Ishikawa (cell line): ENCODE measurements at regions not wholly inside any gene's neighbourhood (a gene's known extent, or its start where the extent isn't known, plus 50 kb on each side); places are given as distances from the start of the nearest gene placed in this dataset.

Experiments
- CEBPB ChIP-seq: IDR thresholded peaks from 2 replicates; pipeline ENCODE4 v1.6.1; 2012
- CREB1 ChIP-seq: IDR thresholded peaks from 2 replicates; pipeline ENCODE4 v1.6.1; 2012; ENCODE audit warnings: low read depth
- EGR1 ChIP-seq: IDR thresholded peaks from 2 replicates; pipeline ENCODE4 v1.6.1; 2012
- EP300 ChIP-seq: IDR thresholded peaks from 2 replicates; pipeline ENCODE4 v1.6.1; 2012; ENCODE audit warnings: borderline replicate concordance
- FOXM1 ChIP-seq: IDR thresholded peaks from 2 replicates; pipeline ENCODE4 v1.6.1; 2012; ENCODE audit warnings: low read depth, borderline replicate concordance
- NFIC ChIP-seq: IDR thresholded peaks from 2 replicates; pipeline ENCODE4 v1.6.1; 2012
- RAD21 ChIP-seq: IDR thresholded peaks from 2 replicates; pipeline ENCODE4 v1.6.1; 2012; ENCODE audit warnings: low read depth
- REST ChIP-seq: IDR thresholded peaks from 2 replicates; pipeline ENCODE4 v1.6.1; 2012; ENCODE audit warnings: low read depth, mild to moderate bottlenecking
- TAF1 ChIP-seq: IDR thresholded peaks from 2 replicates; pipeline ENCODE4 v1.6.1; 2012; ENCODE audit warnings: low read depth, mild to moderate bottlenecking
- TCF12 ChIP-seq: IDR thresholded peaks from 2 replicates; pipeline ENCODE4 v1.6.1; 2012; ENCODE audit warnings: low read depth
- TEAD4 ChIP-seq: IDR thresholded peaks from 2 replicates; pipeline ENCODE4 v1.6.1; 2012
- YY1 ChIP-seq: IDR thresholded peaks from 2 replicates; pipeline ENCODE4 v1.6.1; 2012; ENCODE audit warnings: low read depth
- ZBTB7A ChIP-seq: IDR thresholded peaks from 2 replicates; pipeline ENCODE4 v1.6.1; 2012; ENCODE audit warnings: low read depth
- TF ChIP-seq, protein P1 (sequence below): IDR thresholded peaks from 2 replicates; pipeline ENCODE4 v1.6.1; 2012
- TF ChIP-seq, protein P2 (sequence below): IDR thresholded peaks from 2 replicates; pipeline ENCODE4 v1.6.1; 2012

DNA sequence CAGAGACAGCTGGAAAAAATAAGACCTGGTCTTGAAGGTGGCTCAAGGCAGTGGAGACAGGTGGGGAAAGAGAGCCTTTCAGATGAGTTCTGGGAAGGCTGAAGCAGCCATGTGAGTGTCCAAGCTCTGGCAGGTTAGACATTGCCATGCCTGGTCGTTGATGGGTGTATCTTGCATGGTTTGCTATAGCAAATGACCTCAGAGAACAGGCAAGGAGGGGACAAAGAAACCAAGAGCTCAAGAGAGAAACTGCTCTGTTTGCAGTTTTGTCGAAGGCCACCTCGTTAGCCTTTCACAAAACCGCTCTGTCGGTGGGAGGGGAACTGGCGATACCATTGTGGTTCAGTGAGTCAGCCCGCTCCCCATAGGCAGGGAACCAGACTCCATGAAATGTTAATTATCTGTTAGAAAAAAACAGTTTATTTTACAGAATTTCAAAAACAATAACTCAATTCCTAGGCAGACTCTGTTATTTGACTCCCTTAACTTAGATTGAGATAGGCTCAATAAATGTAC, 82.8 kb upstream of the ARGLU1 start:
- TF ChIP-seq YY1 (no peak), RAD21 (no peak), TCF12 (no peak), EGR1 (no peak)

- TF ChIP-seq TCF12 (no peak), NFIC (no peak), CREB1 (no peak), CEBPB (no peak), EGR1 (no peak), FOXM1 (no peak), EP300 (no peak), YY1 (no peak), TEAD4 (no peak), RAD21 (no peak), TAF1 (no peak), REST (no peak), ZBTB7A (no peak)
- TF ChIP-seq, protein P1, sequence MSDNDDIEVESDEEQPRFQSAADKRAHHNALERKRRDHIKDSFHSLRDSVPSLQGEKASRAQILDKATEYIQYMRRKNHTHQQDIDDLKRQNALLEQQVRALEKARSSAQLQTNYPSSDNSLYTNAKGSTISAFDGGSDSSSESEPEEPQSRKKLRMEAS, result no peak
- TF ChIP-seq, protein P2, sequence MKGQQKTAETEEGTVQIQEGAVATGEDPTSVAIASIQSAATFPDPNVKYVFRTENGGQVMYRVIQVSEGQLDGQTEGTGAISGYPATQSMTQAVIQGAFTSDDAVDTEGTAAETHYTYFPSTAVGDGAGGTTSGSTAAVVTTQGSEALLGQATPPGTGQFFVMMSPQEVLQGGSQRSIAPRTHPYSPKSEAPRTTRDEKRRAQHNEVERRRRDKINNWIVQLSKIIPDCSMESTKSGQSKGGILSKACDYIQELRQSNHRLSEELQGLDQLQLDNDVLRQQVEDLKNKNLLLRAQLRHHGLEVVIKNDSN, result no peak
These were observed 81.6 kb upstream of the ARGLU1 start for GRCh38 chr13:106649495-106649894.

GRCh38 chr13:106640515-106640914, 72.6 kb upstream of the ARGLU1 start:
- TF ChIP-seq NFIC, result no peak
- TF ChIP-seq YY1, result no peak
- no peak for TF ChIP-seq REST
- TF ChIP-seq EGR1, result no peak
- TF ChIP-seq, protein P2, result no peak
- no peak for TF ChIP-seq FOXM1
- no peak for TF ChIP-seq CREB1
- TF ChIP-seq TAF1, result no peak
- TF ChIP-seq, protein P1, result no peak
- no peak for TF ChIP-seq EP300
- TF ChIP-seq RAD21, result no peak

DNA sequence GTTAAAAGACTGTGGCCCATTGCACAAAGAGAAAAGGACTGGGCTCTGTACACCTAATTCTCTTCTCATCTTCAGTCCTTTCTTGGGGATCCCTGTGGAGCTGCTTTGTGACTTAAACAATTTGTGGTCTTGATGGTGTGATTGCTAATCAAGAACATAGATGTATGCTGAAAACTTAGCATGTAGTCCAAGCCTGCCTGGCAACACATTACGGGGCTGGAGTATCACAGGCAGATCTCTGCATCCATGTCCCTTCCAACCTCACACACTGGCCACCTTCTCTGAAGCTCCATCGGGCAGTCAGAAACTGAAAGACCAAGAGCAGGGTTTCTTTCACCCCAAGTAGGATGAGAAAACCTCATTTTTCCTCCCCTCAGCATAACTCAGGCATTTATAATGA, 69.6 kb upstream of the ARGLU1 start:
- TF ChIP-seq, protein P2, result no peak
- TF ChIP-seq TAF1, result no peak
- no peak for TF ChIP-seq TEAD4
- no peak for TF ChIP-seq EGR1
- TF ChIP-seq NFIC, result no peak
- no peak for TF ChIP-seq ZBTB7A
- TF ChIP-seq CEBPB, result no peak
- TF ChIP-seq EP300, result no peak
- no peak for TF ChIP-seq TCF12
- no peak for TF ChIP-seq YY1
- TF ChIP-seq, protein P1, result no peak
- no peak for TF ChIP-seq RAD21
- TF ChIP-seq CREB1, result no peak
- TF ChIP-seq FOXM1, result no peak
- TF ChIP-seq REST, result no peak
